Gastroesophageal sphincter (tissue), 4 donors: ENCODE measurements at regions not wholly inside any gene's neighbourhood (a gene's known extent, or its start where the extent isn't known, plus 50 kb on each side); places are given as distances from the start of the nearest gene placed in this dataset.

Experiments used
- ATAC-seq: fragments of 150-250 bp; one replicate; pipeline ENCODE4 v1.9.1; 2016; ENCODE audit warnings: mild to moderate bottlenecking, moderate library complexity
- H3K27ac ChIP-seq, 4 donors: fragments of 200-600 bp; sonication (generic) in 3 of 4; 1 replicate in 3 of 4; 2 replicates in 1 of 4; pipeline ENCODE4 v1.5.1; 2016 to 2019
- H3K27me3 ChIP-seq: fragments of 200-600 bp; sonication (generic); one replicate; pipeline ENCODE4 v1.5.1; 2019
- H3K36me3 ChIP-seq, 2 donors: fragments of 200-600 bp; sonication (generic); one replicate each; pipeline ENCODE4 v1.5.1; 2019; ENCODE audit warnings: control low read depth in 1 of 2
- H3K4me1 ChIP-seq, 3 donors: fragments of 200-600 bp; sonication (generic); 1 replicate in 2 of 3; 2 replicates in 1 of 3; pipeline ENCODE4 v1.5.1; 2016 to 2019; ENCODE audit warnings: control low read depth in 2 of 3
- H3K4me3 ChIP-seq, 2 donors: fragments of 200-600 bp; sonication (generic); one replicate each; pipeline ENCODE4 v1.5.1; 2019; ENCODE audit warnings: mild to moderate bottlenecking in 1 of 2, moderate library complexity in 1 of 2
- H3K9me3 ChIP-seq, 3 donors: fragments of 200-600 bp; sonication (generic); one replicate each; pipeline ENCODE4 v1.5.1; 2017 to 2019; ENCODE audit warnings: control low read depth in 2 of 3
- CTCF ChIP-seq, 4 experiments: fragments of 200-600 bp in 2 of 4; fragments of 450-650 bp in 2 of 4; sonication (generic) in 1 of 4; IDR thresholded peaks; one replicate each; pipeline ENCODE4 v1.5.1; 2017 to 2019; ENCODE audit warnings: antibody characterized with exemption in 4 of 4, mild to moderate bottlenecking in 2 of 4, moderate library complexity in 2 of 4
- EP300 ChIP-seq: sonication (generic); formaldehyde crosslinking; IDR thresholded peaks from one replicate; pipeline ENCODE4 v1.6.1; 2017; ENCODE audit warnings: antibody characterized with exemption, mild to moderate bottlenecking
- POLR2A ChIP-seq, 2 donors: fragments of 450-650 bp; IDR thresholded peaks; one replicate each; pipeline ENCODE4 v1.6.1; 2017; ENCODE audit warnings: antibody characterized with exemption in 2 of 2, mild to moderate bottlenecking in 2 of 2, moderate library complexity in 1 of 2
- POLR2AphosphoS5 ChIP-seq: sonication (generic); formaldehyde crosslinking; IDR thresholded peaks from one replicate; pipeline ENCODE4 v1.6.1; 2017; ENCODE audit warnings: antibody characterized with exemption
- WGBS, 2 donors: methylation state at CpG; one replicate each; pipeline ENCODE4 v1.1.5; 2018; ENCODE audit warnings: low coverage in 1 of 2; 5-methylcytosine and 5-hydroxymethylcytosine counted together

- 41 to 52% methylated on average over 2 of the region's 2 CpGs for WGBS, 2 donors
- no peak for ATAC-seq
- Histone ChIP-seq H3K4me3 (no peak overlapping the region), H3K4me1 (no peaks in the 10 kb centered on the region), H3K27me3 (no peaks in the 10 kb centered on the region), H3K27ac (no peak overlapping the region), H3K36me3 (no peaks in the 10 kb centered on the region), H3K9me3 (peaks cover 0 to 5% (median 0%) of the 10 kb centered on the region in 3 donors)
- TF ChIP-seq EP300 (no peak), POLR2AphosphoS5 (no peak), POLR2A (IDR thresholded peaks at IDR 0.05) (no peak), CTCF (IDR thresholded peaks at IDR 0.05) (no peak)
Observed at GRCh38 chr12:74129702-74130101, 407.9 kb upstream of the ATXN7L3B start.

- Histone ChIP-seq H3K4me1 (no peaks in the 10 kb centered on the region), H3K9me3 (no peaks in the 10 kb centered on the region), H3K27ac (no peak overlapping the region), H3K27me3 (no peaks in the 10 kb centered on the region), H3K4me3 (no peak overlapping the region), H3K36me3 (no peaks in the 10 kb centered on the region)
- 83 to 85% methylated on average over 4 of the region's 4 CpGs for WGBS, 2 donors
- no peak for ATAC-seq
- TF ChIP-seq EP300: no peak
- no peak for TF ChIP-seq CTCF (IDR thresholded peaks at IDR 0.05)
- no peak for TF ChIP-seq POLR2A (IDR thresholded peaks at IDR 0.05)
- no peak for TF ChIP-seq POLR2AphosphoS5
Observed at GRCh38 chr12:74144396-74144795, 393.2 kb upstream of the ATXN7L3B start.

- Histone ChIP-seq H3K4me1 (no peaks in the 10 kb centered on the region), H3K27ac (no peak overlapping the region), H3K27me3 (no peaks in the 10 kb centered on the region), H3K36me3 (no peaks in the 10 kb centered on the region), H3K4me3 (no peak overlapping the region), H3K9me3 (no peaks in the 10 kb centered on the region)
- ATAC-seq: no peak
- TF ChIP-seq POLR2A (IDR thresholded peaks at IDR 0.05): no peak
- WGBS, 2 donors: 29 to 78% methylated on average over 1 of the region's 1 CpG
Observed at GRCh38 chr12:74145328-74145727, 392.3 kb upstream of the ATXN7L3B start.

GRCh38 chr12:74148849-74149248 is 388.8 kb upstream of the ATXN7L3B start:
- Histone ChIP-seq H3K4me3 (no peak overlapping the region), H3K27me3 (no peaks in the 10 kb centered on the region), H3K9me3 (no peaks in the 10 kb centered on the region), H3K27ac (no peak overlapping the region), H3K4me1 (no peaks in the 10 kb centered on the region), H3K36me3 (no peaks in the 10 kb centered on the region)
- ATAC-seq: no peak
- WGBS, 2 donors: 72 to 89% methylated on average over 2 of the region's 2 CpGs
- TF ChIP-seq POLR2A (IDR thresholded peaks at IDR 0.05) (no peak), CTCF (IDR thresholded peaks at IDR 0.05) (no peak), POLR2AphosphoS5 (no peak), EP300 (no peak)

GRCh38 chr12:74152370-74152769 is 385.3 kb upstream of the ATXN7L3B start:
- H3K4me1 ChIP-seq: no peaks in the 10 kb centered on the region
- ATAC-seq: no peak
- WGBS, 2 donors: 33 to 55% methylated on average over 2 of the region's 2 CpGs
- H3K27ac ChIP-seq: no peak overlapping the region
- TF ChIP-seq POLR2A (IDR thresholded peaks at IDR 0.05) (no peak), EP300 (no peak), CTCF (IDR thresholded peaks at IDR 0.05) (no peak), POLR2AphosphoS5 (no peak)
- H3K4me3 ChIP-seq: no peak overlapping the region
- no peaks in the 10 kb centered on the region for H3K27me3 ChIP-seq
- H3K36me3 ChIP-seq: no peaks in the 10 kb centered on the region
- H3K9me3 ChIP-seq: no peaks in the 10 kb centered on the region

- 72 to 86% methylated on average over 2 of the region's 2 CpGs for WGBS, 2 donors
- no peak overlapping the region for H3K4me3 ChIP-seq
- ATAC-seq: no peak
Observed at GRCh38 chr12:74166096-74166495, 371.5 kb upstream of the ATXN7L3B start.

More at GRCh38 chr12:74166096-74166495, 371.5 kb upstream of the ATXN7L3B start:
- no peaks in the 10 kb centered on the region for H3K36me3 ChIP-seq
- H3K27me3 ChIP-seq: no peaks in the 10 kb centered on the region
- H3K4me1 ChIP-seq: no peaks in the 10 kb centered on the region
- no peak overlapping the region for H3K27ac ChIP-seq
- TF ChIP-seq CTCF (IDR thresholded peaks at IDR 0.05) (no peak), POLR2A (IDR thresholded peaks at IDR 0.05) (no peak)
- H3K9me3 ChIP-seq: peaks cover 0 to 1% (median 0%) of the 10 kb centered on the region in 3 donors
